ENCODE measurements at regions not wholly inside any gene's neighbourhood (a gene's known extent, or its start where the extent isn't known, plus 50 kb on each side); places are given as distances from the start of the nearest gene placed in this dataset.
"Not testable (repeated sequence)": the region's sequence is repeated elsewhere in the genome, so short reads cannot be mapped to it uniquely, and the experiment has no call there.

DNA sequence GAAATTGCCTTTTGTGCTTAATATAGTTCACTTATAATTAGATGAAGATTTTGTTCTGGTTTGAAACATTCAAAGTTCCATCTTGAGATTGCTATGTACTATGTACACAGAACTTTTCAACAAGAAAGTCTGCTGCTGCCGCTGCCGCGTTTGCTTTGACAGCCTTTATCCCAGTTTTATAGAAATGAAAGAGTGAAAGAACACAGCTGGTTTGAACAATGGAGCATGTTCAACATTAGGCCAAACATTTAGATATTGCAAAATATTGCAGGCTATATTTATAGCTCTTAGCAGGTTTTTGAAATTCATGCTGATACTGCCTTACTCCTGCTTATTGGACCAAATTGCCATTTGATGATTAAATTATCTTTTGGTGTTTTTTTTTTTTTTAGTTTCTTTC lies 299.8 kb upstream of the PRKD1 start:
- DNase-seq, result no peak

GRCh38 chr14:30227876-30228275 lies 300.2 kb upstream of the PRKD1 start:
- DNase-seq, result no peak

DNA sequence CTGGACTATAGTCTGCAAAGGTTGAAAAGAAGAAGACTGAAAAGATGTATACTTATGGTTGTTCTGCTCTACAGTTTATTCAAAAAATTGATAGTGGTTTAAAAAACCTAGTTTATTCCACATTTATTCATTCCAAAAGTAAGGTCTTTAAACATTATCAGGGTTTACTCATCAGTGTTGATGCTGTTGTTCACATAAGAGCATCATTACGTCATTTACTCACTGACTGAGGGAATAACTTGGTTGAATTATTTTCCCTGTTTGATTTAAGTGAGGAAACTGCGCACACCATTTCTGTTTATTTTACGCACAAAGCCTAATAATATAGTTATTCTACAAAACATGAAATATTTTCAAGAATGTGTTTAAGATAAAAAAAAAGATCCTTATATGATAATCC lies 303.1 kb upstream of the PRKD1 start:
- DNase-seq, result no peak

DNA sequence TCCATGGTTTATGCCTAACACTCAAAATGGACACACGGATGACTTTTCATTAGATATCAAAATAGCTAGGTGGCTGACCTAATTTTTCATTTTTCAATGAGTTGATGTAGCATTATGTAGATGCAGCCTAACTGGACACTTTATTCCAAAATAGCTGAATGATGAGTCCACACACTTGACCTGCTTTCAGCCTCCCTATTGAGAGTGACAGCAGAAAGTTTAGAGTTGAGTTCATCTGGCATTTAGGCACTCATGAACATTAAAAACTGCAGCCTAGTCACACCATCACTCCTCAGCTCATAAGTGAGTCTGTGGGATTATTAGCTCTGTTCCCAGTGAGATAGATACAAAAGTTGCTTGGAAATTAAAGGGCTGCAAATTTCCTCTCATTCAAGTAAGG lies 307.3 kb upstream of the PRKD1 start:
- DNase-seq, result no peak

GRCh38 chr14:30235485-30235884 lies 307.8 kb upstream of the PRKD1 start:
- no peak for DNase-seq

DNA sequence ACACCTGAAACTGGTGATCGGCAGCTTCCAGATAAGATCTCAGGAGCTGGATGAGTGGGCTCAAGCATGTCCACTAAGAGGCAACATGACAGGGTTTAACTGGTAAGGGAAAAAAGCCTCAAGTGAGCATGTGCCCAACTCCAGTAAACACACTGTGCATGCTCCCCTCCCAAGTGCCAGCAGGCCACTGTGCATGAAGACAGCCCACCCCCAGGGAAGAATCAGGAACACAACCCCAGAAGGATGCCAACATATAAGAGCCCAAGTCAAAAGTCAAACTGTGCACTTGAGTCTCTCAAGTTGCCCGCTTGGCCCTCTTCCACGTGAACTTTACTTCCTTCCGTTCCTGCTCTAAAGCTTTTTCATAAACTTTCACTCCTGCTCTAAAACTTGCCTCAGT lies 311.3 kb upstream of the PRKD1 start:
- DNase-seq, result no peak

GRCh38 chr14:30240018-30240417 lies 312.4 kb upstream of the PRKD1 start:
- no peak for DNase-seq

- no peak for DNase-seq
Measured at GRCh38 chr14:30240685-30241084, 313.0 kb upstream of the PRKD1 start.

GRCh38 chr14:30242744-30243143 lies 315.1 kb upstream of the PRKD1 start:
- no peak for DNase-seq

DNA sequence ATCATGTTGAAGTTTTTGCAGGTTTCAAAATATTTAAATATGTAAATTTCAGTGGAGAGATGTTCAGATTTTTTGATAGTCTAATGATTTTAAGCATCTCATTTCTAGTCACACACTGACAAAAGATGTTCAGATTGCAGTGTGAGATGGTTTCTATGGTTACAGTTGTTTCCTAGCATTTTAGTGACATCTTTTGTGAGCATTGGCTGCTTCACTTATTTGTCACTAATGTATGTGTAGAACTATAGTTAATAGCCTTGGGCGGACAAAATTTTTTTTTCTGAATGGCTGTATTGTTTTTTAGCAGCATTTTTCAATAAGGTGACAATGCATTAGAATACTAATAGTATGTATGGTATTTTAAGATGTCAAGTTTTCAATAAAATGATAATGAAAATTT lies 315.6 kb upstream of the PRKD1 start:
- no peak for DNase-seq

GRCh38 chr14:30243805-30244204 lies 315.2 kb upstream of the G2E3 start:
- DNase-seq, result no peak

GRCh38 chr14:30244348-30244747 lies 314.6 kb upstream of the G2E3 start:
- DNase-seq, result not testable (repeated sequence)

- no peak for DNase-seq
Measured at GRCh38 chr14:30251017-30251416, 307.9 kb upstream of the G2E3 start.

DNA sequence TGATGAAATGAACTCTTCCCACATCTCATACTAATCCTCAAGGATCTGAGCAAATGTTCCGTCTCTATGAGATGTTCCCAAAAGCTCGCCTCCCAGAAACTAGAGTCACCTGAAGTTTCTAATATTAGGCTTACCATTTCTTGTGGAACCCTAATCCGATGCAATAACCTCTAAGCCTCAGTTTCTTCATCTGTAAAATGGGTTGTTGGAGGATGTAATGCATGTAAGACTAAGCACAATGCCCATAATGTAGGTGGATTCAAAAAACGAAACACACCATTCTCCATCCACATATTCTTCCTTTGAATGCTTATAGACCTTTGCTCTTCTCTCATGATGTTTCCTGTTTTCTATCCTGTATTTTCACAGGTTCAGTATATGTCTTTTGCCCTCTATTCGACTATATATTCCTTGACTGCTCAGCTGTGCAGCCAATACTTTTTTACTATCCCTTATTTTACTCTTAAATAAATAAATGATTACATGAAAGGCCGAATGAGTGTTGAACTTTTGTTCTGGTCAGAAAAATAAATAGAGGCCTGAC lies 307.3 kb upstream of the G2E3 start:
- DNase-seq, result no peak

- DNase-seq, result no peak
Measured at GRCh38 chr14:30252151-30252550, 306.8 kb upstream of the G2E3 start.

- DNase-seq, result no peak
Measured at GRCh38 chr14:30252783-30253674, 305.9 kb upstream of the G2E3 start.

GRCh38 chr14:30256627-30257026 lies 302.3 kb upstream of the G2E3 start:
- DNase-seq, result no peak

DNA sequence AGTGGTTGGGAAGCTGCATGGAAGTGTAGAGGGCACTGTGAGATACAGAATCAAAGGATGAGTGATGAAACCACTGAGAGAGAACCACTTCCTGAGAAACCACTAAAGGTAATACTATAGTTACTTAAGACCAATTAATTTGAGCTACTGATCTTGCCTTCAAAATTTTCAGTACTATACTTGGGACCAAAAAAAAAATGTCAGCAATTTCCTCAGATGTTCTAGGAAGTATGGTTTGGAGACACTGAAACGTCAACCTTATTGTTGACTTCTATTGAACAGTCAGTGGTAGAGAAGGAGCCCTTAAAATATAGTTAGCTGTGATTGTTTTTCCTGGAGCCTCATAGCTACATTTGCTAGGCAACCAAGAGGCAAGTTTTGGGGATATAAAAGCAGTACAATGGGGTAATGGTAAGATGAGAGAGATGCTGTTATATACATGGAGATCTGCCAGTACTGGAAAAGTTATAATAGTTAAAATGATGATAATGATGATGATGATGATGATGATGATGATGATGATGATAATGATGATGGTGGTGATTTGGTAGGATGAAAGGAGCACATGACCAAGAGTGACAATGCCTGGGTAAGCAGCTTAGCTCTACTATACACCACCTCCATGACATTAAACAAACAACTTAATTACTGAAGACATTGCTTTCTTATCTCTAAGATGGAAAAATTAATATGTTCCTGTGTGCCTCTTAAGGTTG lies 300.9 kb upstream of the G2E3 start:
- no peak for DNase-seq

DNA sequence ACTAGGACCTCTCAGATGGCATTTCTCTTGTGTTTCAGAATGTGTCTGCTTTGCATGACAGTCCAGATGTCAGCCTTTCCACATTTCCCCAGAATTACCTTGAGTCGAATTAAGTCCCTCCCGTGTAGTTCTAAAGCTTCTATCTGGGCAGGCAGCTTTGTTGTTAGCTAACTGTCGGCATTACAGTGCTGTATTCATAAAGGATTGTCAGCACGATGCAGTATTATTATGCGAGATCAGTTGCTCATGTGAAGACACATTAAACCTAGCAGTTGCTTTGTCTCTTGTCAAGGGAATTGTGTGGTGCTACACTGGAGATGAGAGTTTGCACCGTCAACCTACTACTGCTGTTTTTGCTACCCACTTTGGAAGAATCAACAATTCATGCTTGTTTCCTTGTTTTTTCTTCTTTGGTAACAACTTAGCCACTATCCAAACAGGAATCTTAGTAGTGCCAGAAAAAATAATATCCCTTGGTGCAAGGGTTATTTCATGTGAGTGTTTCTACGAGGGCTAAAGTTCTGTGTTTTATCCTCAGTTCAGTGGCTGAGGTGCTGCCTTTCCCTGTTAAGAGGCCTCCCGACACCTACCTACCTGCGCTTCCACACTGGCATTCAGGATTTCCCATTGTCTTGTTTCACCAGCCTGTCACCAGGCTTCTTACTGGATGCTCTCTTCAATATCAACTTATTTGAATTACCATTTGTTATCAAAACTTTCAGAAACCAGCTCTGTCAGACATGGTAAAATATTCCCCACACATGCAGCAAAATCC lies 297.9 kb upstream of the G2E3 start:
- DNase-seq, result no peak

DNA sequence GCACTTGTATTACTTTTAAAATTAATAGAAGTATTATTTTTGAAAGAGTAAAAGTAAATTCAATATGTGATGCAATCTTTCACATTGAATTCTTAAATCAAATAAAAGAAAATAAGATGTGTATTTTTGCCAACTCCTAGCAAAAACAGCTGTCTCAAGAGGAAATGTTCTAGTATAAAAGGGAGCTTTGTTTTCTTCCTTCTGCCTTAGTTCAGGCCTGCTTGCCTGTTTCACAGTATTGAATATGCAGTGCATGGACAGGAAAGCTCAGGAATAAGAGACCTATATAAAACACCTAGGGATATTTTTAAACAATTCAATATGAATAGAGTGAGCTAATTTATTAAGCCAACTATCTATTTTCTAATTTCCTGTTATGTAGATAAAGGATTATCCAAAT lies 294.8 kb upstream of the G2E3 start:
- no peak for DNase-seq

DNA sequence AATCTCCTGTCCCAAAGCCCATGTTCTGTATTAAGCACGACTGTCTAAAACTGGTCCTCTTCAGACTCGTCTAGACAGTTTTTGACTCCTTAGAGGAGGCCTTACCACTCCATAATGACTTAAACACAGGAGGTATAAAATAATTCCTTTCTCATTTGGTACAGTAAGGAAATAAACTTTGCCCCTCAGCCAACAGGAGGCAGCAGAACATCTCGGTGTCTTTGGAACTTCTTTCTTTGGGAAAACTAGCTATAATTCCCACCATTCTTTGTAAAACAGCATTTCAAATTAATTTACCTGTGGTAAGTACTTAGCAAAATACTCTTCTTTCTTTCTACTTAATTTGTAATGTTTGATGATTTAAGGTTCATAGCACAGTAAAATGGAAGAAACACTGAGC lies 292.7 kb upstream of the G2E3 start:
- DNase-seq, result no peak

DNA sequence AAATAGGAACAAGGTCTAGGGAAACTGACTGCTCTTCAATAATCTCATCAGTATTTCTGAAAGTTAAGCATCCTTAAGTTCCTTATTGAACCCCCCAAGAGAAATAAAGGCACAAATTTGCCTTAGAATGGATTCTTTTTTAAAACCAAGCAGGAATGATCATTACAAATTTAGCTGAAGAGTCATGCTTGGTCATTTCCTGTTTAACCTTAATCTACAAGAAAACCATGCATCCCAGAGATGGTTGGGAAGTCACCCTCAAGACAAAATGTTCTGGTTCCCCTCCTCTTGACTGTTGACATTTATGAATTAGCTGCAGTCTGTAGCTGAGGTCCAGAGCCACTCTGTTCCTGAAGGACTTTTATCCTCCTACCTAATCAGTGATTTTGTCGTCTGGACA lies 291.8 kb upstream of the G2E3 start:
- DNase-seq, result no peak
